T-cell (primary cell): ENCODE measurements at regions not wholly inside any gene's neighbourhood (a gene's known extent, or its start where the extent isn't known, plus 50 kb on each side); places are given as distances from the start of the nearest gene placed in this dataset.

Experiments used
- ATAC-seq, 4 experiments: fragments of 200-7000 bp in 3 of 4; fragments of 150-1000 bp in 1 of 4; cut with Tn5 transposase; replicated peaks in 1 of 4; 1 replicate in 3 of 4; 2 replicates in 1 of 4; pipeline ENCODE4 v1.10.0; 2021; ENCODE audit warnings: moderate library complexity in 3 of 4, mild to moderate bottlenecking in 2 of 4, moderate number of reproducible peaks in 1 of 4
- CTCF ChIA-PET, 2 donors: fragments of 300-600 bp; sonication (Branson Sonifier 250); formaldehyde crosslinking; loops; one replicate each; lab custom pipeline; 2022; ENCODE audit warnings: antibody characterized with exemption in 2 of 2; lab: Charles Lee
- POLR2A ChIA-PET, 2 donors: fragments of 300-600 bp; sonication (Branson Sonifier 250); formaldehyde crosslinking; loops; one replicate each; lab custom pipeline; 2022; ENCODE audit warnings: antibody characterized with exemption in 2 of 2; lab: Charles Lee
- DNase-seq, 35 experiments: peaks; one replicate each; pipeline versions ENCODE4 v3.0.0 to v3.0.0-alpha.2; 2013 to 2023
- H3K27ac ChIP-seq: one replicate; pipeline ENCODE4 v1.5.1; 2013; ENCODE audit warnings: low read length
- H3K27me3 ChIP-seq, 2 experiments: replicated peaks in 1 of 2; 1 replicate in 1 of 2; 2 replicates in 1 of 2; pipeline versions ENCODE4 v1.6.1 to v1.7.0; 2013; ENCODE audit warnings: low read length in 1 of 2, mixed read lengths in 1 of 2; ENCODE audit not compliant: control insufficient read depth in 2 of 2, insufficient read depth in 2 of 2; ENCODE audit errors: extremely low read depth in 1 of 2
- H3K36me3 ChIP-seq, 2 donors: 1 replicate in 1 of 2; 2 replicates in 1 of 2; pipeline versions ENCODE4 v1.6.1 to v1.7.0; 2013; ENCODE audit warnings: low read length in 1 of 2; ENCODE audit not compliant: control insufficient read depth in 2 of 2, insufficient read depth in 1 of 2; ENCODE audit errors: extremely low read depth in 1 of 2
- H3K4me1 ChIP-seq, 2 experiments: 1 replicate in 1 of 2; 2 replicates in 1 of 2; pipeline versions ENCODE4 v1.6.1 to v1.7.0; 2013; ENCODE audit warnings: low read length in 2 of 2, mixed read lengths in 1 of 2; ENCODE audit not compliant: insufficient read depth in 2 of 2, control insufficient read depth in 1 of 2; ENCODE audit errors: extremely low read depth in 1 of 2
- H3K4me3 ChIP-seq, 2 donors: 1 replicate in 1 of 2; 2 replicates in 1 of 2; pipeline versions ENCODE4 v1.5.1 to v1.7.0; 2013; ENCODE audit warnings: mild to moderate bottlenecking in 2 of 2, low read length in 1 of 2, moderate library complexity in 1 of 2; ENCODE audit not compliant: control insufficient read depth in 1 of 2; ENCODE audit errors: extremely low read depth in 1 of 2
- H3K9me3 ChIP-seq: 2 replicates; pipeline ENCODE4 v1.7.0; 2013
- H3K27ac Mint-ChIP-seq, 2 donors: one replicate each; pipeline ENCODE4 v1.8.0; 2020 to 2021; ENCODE audit warnings: mild to moderate bottlenecking in 2 of 2, mixed read lengths in 2 of 2
- H3K27me3 Mint-ChIP-seq, 2 donors: one replicate each; pipeline ENCODE4 v1.8.0; 2021 to 2022; ENCODE audit warnings: mixed read lengths in 2 of 2
- H3K36me3 Mint-ChIP-seq: one replicate; pipeline ENCODE4 v1.8.0; 2021; ENCODE audit warnings: mixed read lengths
- H3K4me1 Mint-ChIP-seq, 3 donors: one replicate each; pipeline ENCODE4 v1.8.0; 2020 to 2022; ENCODE audit warnings: mixed read lengths in 3 of 3, mild to moderate bottlenecking in 1 of 3
- H3K4me3 Mint-ChIP-seq, 3 donors: one replicate each; pipeline ENCODE4 v1.8.0; 2020 to 2022; ENCODE audit warnings: mild to moderate bottlenecking in 3 of 3, mixed read lengths in 3 of 3, moderate library complexity in 3 of 3
- H3K9me3 Mint-ChIP-seq, 3 donors: one replicate each; pipeline ENCODE4 v1.8.0; 2020 to 2022; ENCODE audit warnings: mixed read lengths in 3 of 3
- WGBS: methylation state at CpG from one replicate; pipeline ENCODE4 v1.1.5; 2013; ENCODE audit warnings: missing lambda C conversion rate; ENCODE audit not compliant: insufficient coverage; 5-methylcytosine and 5-hydroxymethylcytosine counted together

DNA sequence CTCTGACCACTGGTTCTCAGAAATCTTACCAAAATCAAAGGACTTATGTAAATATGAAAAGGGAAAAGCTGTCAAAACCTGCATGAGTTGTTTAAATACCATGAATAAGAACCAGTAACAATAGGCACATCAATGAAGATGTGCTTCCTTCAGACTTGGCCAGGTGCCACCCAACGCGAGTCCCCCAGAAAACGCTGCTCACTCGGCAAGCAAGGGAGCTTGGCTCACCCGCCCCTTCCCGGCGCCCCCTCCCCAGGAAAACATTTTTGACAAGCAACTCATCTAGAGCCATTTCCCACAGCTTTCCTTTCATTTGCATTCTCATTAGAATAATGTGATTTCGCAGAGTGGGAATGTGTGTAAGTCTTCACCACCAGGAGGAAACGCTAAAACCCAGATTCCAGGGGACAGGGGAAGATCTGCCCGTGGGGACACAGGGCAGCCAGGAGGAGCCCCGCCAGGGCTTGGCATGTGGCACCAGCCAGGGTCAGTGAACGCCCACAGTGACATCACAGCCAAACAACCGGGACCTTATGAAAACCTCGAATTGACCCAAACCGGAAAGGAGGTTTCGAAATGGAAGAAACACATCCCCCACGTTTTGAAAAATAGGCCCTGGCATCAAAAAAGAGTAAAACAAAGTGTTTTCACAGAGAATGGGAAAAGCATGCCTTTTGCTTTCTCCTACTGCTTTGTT lies 366.2 kb upstream of the TSHZ3 start:
- Histone ChIP-seq H3K4me1 (no peaks in the 10 kb centered on the region), H3K9me3 (no peaks in the 10 kb centered on the region), H3K27me3 (peaks cover 0 to 4% of the 10 kb centered on the region in 2 experiments), H3K27ac (no peak overlapping the region), H3K36me3 (no peaks in the 10 kb centered on the region), H3K4me3 (no peak overlapping the region)
- 74% methylated on average over 12 of the region's 17 CpGs for WGBS
- Mint-ChIP-seq H3K27ac (no peak overlapping the region), H3K9me3 (peaks cover 0 to 3% (median 0%) of the 10 kb centered on the region in 3 donors), H3K36me3 (no peaks in the 10 kb centered on the region), H3K4me3 (no peak overlapping the region), H3K4me1 (no peaks in the 10 kb centered on the region), H3K27me3 (no peaks in the 10 kb centered on the region)
- no peak for ATAC-seq
- CTCF ChIA-PET = no interaction called here
- POLR2A ChIA-PET = no interaction called here
- no peak for DNase-seq

GRCh38 chr19:31716826-31717225 lies 367.6 kb upstream of the TSHZ3 start:
- Mint-ChIP-seq H3K36me3 (no peaks in the 10 kb centered on the region), H3K4me1 (no peaks in the 10 kb centered on the region), H3K9me3 (peaks cover 0 to 3% (median 0%) of the 10 kb centered on the region in 3 donors), H3K4me3 (no peak overlapping the region), H3K27me3 (no peaks in the 10 kb centered on the region), H3K27ac (no peak overlapping the region)
- H3K27me3 ChIP-seq = peaks cover under 1 to 6% of the 10 kb centered on the region in 2 experiments
- CTCF ChIA-PET = interaction anchor here in 1 of 2 donors (0.5 kb wide), 1 partner anchor 87 kb away, joined by 6 read pairs; no protein-coding TSS in a partner anchor
- no peak overlapping the region for H3K27ac ChIP-seq
- ATAC-seq (no peak), DNase-seq (no peak)
- H3K9me3 ChIP-seq = no peaks in the 10 kb centered on the region
- POLR2A ChIA-PET = no interaction called here
- H3K4me1 ChIP-seq = no peaks in the 10 kb centered on the region
- 83% methylated on average over 1 of the region's 6 CpGs for WGBS
- H3K36me3 ChIP-seq = no peaks in the 10 kb centered on the region
- no peak overlapping the region for H3K4me3 ChIP-seq

DNA sequence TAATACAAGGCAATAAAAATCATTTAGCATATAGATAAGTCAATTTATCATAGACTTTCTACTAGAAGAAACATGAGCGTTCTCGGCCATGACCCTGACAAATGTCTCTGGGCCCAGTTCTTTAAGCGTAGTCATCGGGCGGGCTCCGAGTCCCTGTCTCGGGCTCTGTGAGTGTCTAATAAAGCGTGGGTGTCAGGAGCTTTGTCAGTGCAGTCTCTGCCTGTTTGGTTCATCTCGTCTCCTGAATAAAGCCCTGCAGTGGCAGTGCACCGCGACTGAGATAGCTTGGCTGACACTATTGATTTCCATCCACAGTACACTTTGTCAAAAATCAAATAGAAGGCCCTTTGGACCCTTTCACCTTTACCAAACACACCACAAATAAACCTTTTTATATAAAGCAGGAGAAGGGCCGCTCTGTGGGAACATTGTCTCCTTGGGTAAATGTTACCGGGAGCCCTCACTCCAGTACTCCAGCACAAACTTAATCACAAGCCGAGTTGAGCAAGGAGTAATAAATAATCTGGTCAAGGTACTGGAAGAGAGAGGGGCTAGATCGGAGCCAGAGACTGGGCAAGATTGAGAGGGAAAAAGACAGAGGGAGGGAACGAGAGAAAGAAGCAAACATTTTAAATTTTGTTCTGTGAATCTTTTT lies 368.2 kb upstream of the TSHZ3 start:
- H3K27ac Mint-ChIP-seq = no peak overlapping the region
- ATAC-seq = no peak

GRCh38 chr19:31718032-31718431 lies 368.8 kb upstream of the TSHZ3 start:
- no peaks in the 10 kb centered on the region for H3K27me3 Mint-ChIP-seq
- POLR2A ChIA-PET = no interaction called here

More for the DNA sequence above, 368.2 kb upstream of the TSHZ3 start:
- H3K27ac ChIP-seq = no peak overlapping the region
- ChIA-PET POLR2A (no interaction called here), CTCF (no interaction called here)
- Mint-ChIP-seq H3K9me3 (peaks cover 0 to 3% (median 0%) of the 10 kb centered on the region in 3 donors), H3K4me3 (no peak overlapping the region), H3K4me1 (no peaks in the 10 kb centered on the region), H3K27me3 (no peaks in the 10 kb centered on the region), H3K36me3 (no peaks in the 10 kb centered on the region)
- H3K9me3 ChIP-seq = no peaks in the 10 kb centered on the region
- no peak for DNase-seq
- WGBS = 84% methylated on average over 6 of the region's 16 CpGs
- H3K4me1 ChIP-seq = no peaks in the 10 kb centered on the region
- H3K36me3 ChIP-seq = no peaks in the 10 kb centered on the region
- peaks cover 2 to 6% of the 10 kb centered on the region in 2 experiments for H3K27me3 ChIP-seq
- H3K4me3 ChIP-seq = no peak overlapping the region

GRCh38 chr19:31718898-31719297 lies 369.7 kb upstream of the TSHZ3 start:
- H3K27me3 Mint-ChIP-seq = no peaks in the 10 kb centered on the region
- H3K4me1 ChIP-seq = no peaks in the 10 kb centered on the region
- POLR2A ChIA-PET = no interaction called here
- CTCF ChIA-PET = no interaction called here
- H3K36me3 ChIP-seq = no peaks in the 10 kb centered on the region
- DNase-seq (no peak), ATAC-seq (no peak)
- no peak overlapping the region for H3K4me3 Mint-ChIP-seq
- H3K9me3 Mint-ChIP-seq = no peaks in the 10 kb centered on the region
- H3K36me3 Mint-ChIP-seq = no peaks in the 10 kb centered on the region
- peaks cover 2 to 6% of the 10 kb centered on the region in 2 experiments for H3K27me3 ChIP-seq
- H3K4me3 ChIP-seq = no peak overlapping the region
- no peaks in the 10 kb centered on the region for H3K4me1 Mint-ChIP-seq
- no peak overlapping the region for H3K27ac ChIP-seq
- WGBS = 95% methylated on average over 2 of the region's 10 CpGs
- H3K27ac Mint-ChIP-seq = no peak overlapping the region
- no peaks in the 10 kb centered on the region for H3K9me3 ChIP-seq

More at GRCh38 chr19:31718032-31718431, 368.8 kb upstream of the TSHZ3 start:
- Mint-ChIP-seq H3K36me3 (no peaks in the 10 kb centered on the region), H3K4me3 (no peak overlapping the region), H3K9me3 (peaks cover 0 to 3% (median 0%) of the 10 kb centered on the region in 3 donors), H3K4me1 (no peaks in the 10 kb centered on the region), H3K27ac (no peak overlapping the region)
- CTCF ChIA-PET = no interaction called here
- ATAC-seq (no peak), DNase-seq (no peak)
- Histone ChIP-seq H3K4me3 (no peak overlapping the region), H3K27me3 (peaks cover 2 to 6% of the 10 kb centered on the region in 2 experiments), H3K9me3 (no peaks in the 10 kb centered on the region), H3K27ac (no peak overlapping the region), H3K4me1 (no peaks in the 10 kb centered on the region), H3K36me3 (no peaks in the 10 kb centered on the region)
- WGBS = 93% methylated on average over 4 of the region's 6 CpGs

- Mint-ChIP-seq H3K27me3 (no peaks in the 10 kb centered on the region), H3K36me3 (no peaks in the 10 kb centered on the region), H3K27ac (no peak overlapping the region), H3K4me3 (no peak overlapping the region), H3K9me3 (no peaks in the 10 kb centered on the region), H3K4me1 (no peaks in the 10 kb centered on the region)
- Histone ChIP-seq H3K36me3 (no peaks in the 10 kb centered on the region), H3K4me3 (no peak overlapping the region), H3K4me1 (no peaks in the 10 kb centered on the region), H3K27me3 (peaks cover 2% of the 10 kb centered on the region in 2 experiments), H3K27ac (no peak overlapping the region), H3K9me3 (no peaks in the 10 kb centered on the region)
- no CpG with 5 or more reads among the region's 1 CpG for WGBS
- no peak for DNase-seq
- ATAC-seq = no peak
- CTCF ChIA-PET = no interaction called here
- POLR2A ChIA-PET = no interaction called here
Observed at GRCh38 chr19:31723101-31723500, 373.9 kb upstream of the TSHZ3 start.
